ENCODE measurements at regions not wholly inside any gene's neighbourhood (a gene's known extent, or its start where the extent isn't known, plus 50 kb on each side); places are given as distances from the start of the nearest gene placed in this dataset.

DNA sequence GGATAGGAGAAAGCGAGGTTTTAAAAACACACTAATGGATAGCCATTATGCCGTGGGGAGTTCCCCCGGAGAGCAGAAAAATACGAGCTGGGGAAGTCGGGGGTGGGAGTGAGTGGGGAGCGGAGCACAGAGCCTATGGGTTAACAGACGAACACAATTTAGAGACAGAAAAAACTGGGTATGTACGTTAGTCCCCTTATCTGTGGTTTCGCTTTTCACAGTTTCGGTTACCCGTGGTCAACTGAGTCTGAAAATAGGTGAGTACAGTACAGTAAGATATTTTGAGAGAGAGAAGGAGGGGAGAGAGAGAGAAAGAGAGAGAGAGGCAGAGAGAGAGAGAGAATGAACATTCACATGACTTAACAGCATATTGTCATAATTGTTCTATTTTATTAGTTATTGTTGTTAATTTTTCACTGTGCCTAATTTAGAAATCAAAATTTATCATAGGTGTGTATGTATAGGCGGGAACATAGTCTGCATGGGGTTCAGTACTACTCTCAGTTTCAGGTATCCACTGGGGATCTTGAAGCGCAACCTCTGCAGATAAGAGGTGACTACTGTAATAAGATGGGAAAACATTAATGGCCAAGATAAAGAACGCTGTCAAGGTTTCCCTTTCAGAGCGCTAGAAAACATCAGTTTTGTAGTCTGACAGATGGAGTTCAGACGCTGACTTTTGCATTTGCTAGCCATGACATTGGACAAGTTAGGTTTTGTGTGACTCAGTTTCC, 125.6 kb upstream of the LMO4 start:
- no peak overlapping the region for H2BK15ac ChIP-seq (replicated peaks; ENCODE audit: low read depth)
- no peak overlapping the region for H3K9ac ChIP-seq (ENCODE audit: low read length)
- DNase-seq: no peak
- no peak overlapping the region for H3K23ac ChIP-seq (ENCODE audit: low read length)
- no peaks in the 10 kb centered on the region for H3K79me1 ChIP-seq (ENCODE audit: low read length)
- no peak overlapping the region for H3K4ac ChIP-seq (ENCODE audit: low read depth, low read length)
- no peak overlapping the region for H3K4me3 ChIP-seq (ENCODE audit: low read length)
- no CpG with 5 or more reads among the region's 16 CpGs for WGBS (ENCODE audit: extremely low coverage, insufficient coverage, low lambda C conversion rate)
- H3K56ac ChIP-seq (ENCODE audit: low read length): no peak overlapping the region
- H3K18ac ChIP-seq (ENCODE audit: low read length): no peak overlapping the region
- no peaks in the 10 kb centered on the region for H3K79me2 ChIP-seq (ENCODE audit: control insufficient read depth, insufficient read depth, low read length)
- H2BK5ac ChIP-seq (ENCODE audit: low read length): no peak overlapping the region
- H3K4me2 ChIP-seq (ENCODE audit: low read length): no peak overlapping the region
- no peak overlapping the region for H2AK5ac ChIP-seq (ENCODE audit: low read length)
- no peak overlapping the region for H4K5ac ChIP-seq (ENCODE audit: low read length)
- H3K27me3 ChIP-seq (ENCODE audit: insufficient read depth, low read length, poor library complexity): no peaks in the 10 kb centered on the region
- peaks cover 2% of the 10 kb centered on the region for H3K4me1 ChIP-seq (ENCODE audit: control insufficient read depth, low read depth, low read length)
- no peak overlapping the region for H3K27ac ChIP-seq (ENCODE audit: low read depth, low read length)
- no peak overlapping the region for H4K8ac ChIP-seq (ENCODE audit: low read depth, low read length)
- H3K36me3 ChIP-seq (ENCODE audit: control insufficient read depth, insufficient read depth, low read length): no peaks in the 10 kb centered on the region
- H2BK120ac ChIP-seq (ENCODE audit: low read depth, low read length): no peak overlapping the region

DNA sequence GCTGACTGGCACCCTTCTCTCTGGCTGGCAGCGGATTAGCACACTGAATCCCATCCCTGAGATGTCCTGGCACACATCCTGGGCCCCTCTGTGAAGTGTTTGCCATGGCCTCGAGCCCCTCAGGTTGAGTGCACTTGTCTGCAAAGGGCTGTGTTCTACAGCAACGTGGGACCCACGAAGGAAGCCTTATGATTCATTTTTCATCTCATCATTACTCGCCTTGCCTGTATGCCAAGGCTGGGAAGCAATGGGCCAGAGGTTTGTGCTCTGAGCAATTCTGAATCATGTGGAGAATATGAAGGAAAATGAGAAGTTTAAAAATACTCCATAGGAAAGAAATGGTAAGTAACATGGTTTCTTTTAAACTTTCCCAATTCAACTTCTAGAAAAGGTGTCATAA, 124.8 kb upstream of the LMO4 start:
- H3K4me1 ChIP-seq (ENCODE audit: control insufficient read depth, low read depth, low read length): peaks cover 2% of the 10 kb centered on the region
- H2AK5ac ChIP-seq (ENCODE audit: low read length): no peak overlapping the region
- H3K18ac ChIP-seq (ENCODE audit: low read length): no peak overlapping the region
- H3K4me2 ChIP-seq (ENCODE audit: low read length): no peak overlapping the region
- DNase-seq: no peak
- no peaks in the 10 kb centered on the region for H3K79me1 ChIP-seq (ENCODE audit: low read length)
- no peak overlapping the region for H3K27ac ChIP-seq (ENCODE audit: low read depth, low read length)
- no peak overlapping the region for H3K23ac ChIP-seq (ENCODE audit: low read length)
- H3K56ac ChIP-seq (ENCODE audit: low read length): no peak overlapping the region
- no peaks in the 10 kb centered on the region for H3K27me3 ChIP-seq (ENCODE audit: insufficient read depth, low read length, poor library complexity)
- WGBS (ENCODE audit: extremely low coverage, insufficient coverage, low lambda C conversion rate): no CpG with 5 or more reads among the region's 5 CpGs
- H3K4me3 ChIP-seq (ENCODE audit: low read length): no peak overlapping the region
- H3K9ac ChIP-seq (ENCODE audit: low read length): no peak overlapping the region
- H2BK15ac ChIP-seq (replicated peaks; ENCODE audit: low read depth): no peak overlapping the region
- H3K79me2 ChIP-seq (ENCODE audit: control insufficient read depth, insufficient read depth, low read length): no peaks in the 10 kb centered on the region
- H2BK5ac ChIP-seq (ENCODE audit: low read length): no peak overlapping the region
- H4K5ac ChIP-seq (ENCODE audit: low read length): no peak overlapping the region
- H3K4ac ChIP-seq (ENCODE audit: low read depth, low read length): no peak overlapping the region
- no peak overlapping the region for H4K8ac ChIP-seq (ENCODE audit: low read depth, low read length)
- no peak overlapping the region for H2BK120ac ChIP-seq (ENCODE audit: low read depth, low read length)
- H3K36me3 ChIP-seq (ENCODE audit: control insufficient read depth, insufficient read depth, low read length): no peaks in the 10 kb centered on the region

DNA sequence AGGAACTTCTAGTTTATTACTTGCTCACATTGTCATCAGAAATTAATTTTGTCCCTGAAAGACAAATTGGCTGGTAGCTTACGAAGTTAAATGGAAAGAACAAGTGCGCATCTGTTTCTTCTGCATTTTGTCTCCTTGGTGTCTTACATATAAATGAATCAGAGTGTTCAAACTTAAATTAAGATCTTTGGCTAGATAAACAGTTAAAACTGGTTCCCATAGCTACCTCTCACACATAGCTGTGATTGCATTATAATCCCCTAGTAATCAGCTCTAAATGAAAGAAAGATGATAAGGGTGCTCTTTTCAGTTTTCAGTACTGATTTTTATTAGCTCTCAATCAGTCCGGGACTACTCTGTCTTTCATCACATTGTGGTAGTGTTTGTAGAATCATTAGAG, 124.2 kb upstream of the LMO4 start:
- Histone ChIP-seq H3K36me3 (ENCODE audit: control insufficient read depth, insufficient read depth, low read length) (no peaks in the 10 kb centered on the region), H3K27me3 (ENCODE audit: insufficient read depth, low read length, poor library complexity) (no peaks in the 10 kb centered on the region), H3K4ac (ENCODE audit: low read depth, low read length) (no peak overlapping the region), H2BK15ac (replicated peaks; ENCODE audit: low read depth) (no peak overlapping the region), H3K18ac (ENCODE audit: low read length) (no peak overlapping the region), H2BK5ac (ENCODE audit: low read length) (no peak overlapping the region), H2AK5ac (ENCODE audit: low read length) (no peak overlapping the region), H2BK120ac (ENCODE audit: low read depth, low read length) (no peak overlapping the region), H3K79me1 (ENCODE audit: low read length) (no peaks in the 10 kb centered on the region), H3K9ac (ENCODE audit: low read length) (no peak overlapping the region), H3K23ac (ENCODE audit: low read length) (no peak overlapping the region), H4K8ac (ENCODE audit: low read depth, low read length) (no peak overlapping the region), H3K4me1 (ENCODE audit: control insufficient read depth, low read depth, low read length) (peaks cover 2% of the 10 kb centered on the region), H3K4me2 (ENCODE audit: low read length) (no peak overlapping the region), H3K27ac (ENCODE audit: low read depth, low read length) (no peak overlapping the region), H3K4me3 (ENCODE audit: low read length) (no peak overlapping the region), H3K79me2 (ENCODE audit: control insufficient read depth, insufficient read depth, low read length) (no peaks in the 10 kb centered on the region), H3K56ac (ENCODE audit: low read length) (no peak overlapping the region), H4K5ac (ENCODE audit: low read length) (no peak overlapping the region)
- DNase-seq: no peak
- WGBS (ENCODE audit: extremely low coverage, insufficient coverage, low lambda C conversion rate): no CpG with 5 or more reads among the region's 3 CpGs

DNA sequence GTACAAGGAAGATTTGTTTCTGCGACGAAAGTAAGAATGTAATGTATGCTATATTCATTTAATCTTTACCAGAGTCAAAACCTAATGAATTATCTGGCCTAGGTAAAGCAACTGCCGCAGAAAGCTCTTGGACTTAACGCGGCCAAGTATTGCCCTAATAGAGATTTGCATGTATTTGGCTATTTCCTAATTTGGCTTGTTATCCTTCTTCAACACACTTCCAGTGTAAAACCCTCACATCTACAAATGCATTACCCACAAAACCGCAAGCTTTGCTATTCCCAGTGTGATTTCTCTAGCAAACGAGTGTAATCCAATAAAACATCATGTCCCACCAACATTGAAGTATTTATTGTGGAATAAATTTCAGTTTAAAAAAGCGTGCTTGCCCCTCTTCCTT, 123.8 kb upstream of the LMO4 start:
- no peak overlapping the region for H3K56ac ChIP-seq (ENCODE audit: low read length)
- H4K5ac ChIP-seq (ENCODE audit: low read length): no peak overlapping the region
- whole genome bisulfite sequencing (ENCODE audit: extremely low coverage, insufficient coverage, low lambda C conversion rate): no CpG with 5 or more reads among the region's 8 CpGs

DNA sequence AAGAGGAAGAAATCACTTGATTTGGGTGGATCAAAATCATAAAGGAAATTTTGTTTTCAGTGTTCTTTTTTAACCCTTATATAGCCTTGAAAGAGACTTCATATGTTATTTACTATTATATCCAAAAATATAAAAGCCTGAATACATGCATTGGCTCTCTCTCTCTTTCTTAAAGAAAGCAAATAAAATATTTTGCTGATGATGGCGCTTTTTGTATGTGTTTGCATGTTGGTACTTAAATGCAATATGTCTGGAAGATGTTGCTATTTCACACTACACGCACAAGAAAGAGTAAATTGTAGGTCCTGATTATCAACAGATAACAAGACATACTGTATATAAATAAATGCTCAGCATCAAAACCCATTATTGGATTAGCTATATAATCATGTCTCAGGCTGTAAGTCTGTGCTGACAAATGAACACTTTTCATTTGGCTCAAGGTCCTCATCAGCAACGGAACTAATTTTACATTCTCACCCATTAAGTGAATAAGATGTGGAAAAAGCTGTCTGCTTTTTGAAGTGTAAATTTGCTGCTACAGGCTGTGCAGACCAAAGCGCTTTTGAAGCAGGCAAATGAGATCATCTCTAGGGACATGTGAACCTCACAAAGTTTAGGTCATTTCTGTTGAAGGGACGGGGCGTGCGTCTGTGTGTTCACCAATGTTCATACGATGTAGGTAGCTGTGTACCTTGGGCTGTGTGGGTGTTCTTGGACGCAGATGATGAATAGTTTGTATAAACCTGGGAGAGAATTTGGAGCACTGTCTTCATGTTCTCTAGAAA, 122.4 kb upstream of the LMO4 start:
- DNase-seq: no peak
- H3K27me3 ChIP-seq (ENCODE audit: insufficient read depth, low read length, poor library complexity): no peaks in the 10 kb centered on the region
- no peak overlapping the region for H3K23ac ChIP-seq (ENCODE audit: low read length)
- H2BK120ac ChIP-seq (ENCODE audit: low read depth, low read length): no peak overlapping the region
- no peak overlapping the region for H3K4ac ChIP-seq (ENCODE audit: low read depth, low read length)
- no peaks in the 10 kb centered on the region for H3K36me3 ChIP-seq (ENCODE audit: control insufficient read depth, insufficient read depth, low read length)
- no peak overlapping the region for H3K9ac ChIP-seq (ENCODE audit: low read length)
- no peak overlapping the region for H2AK5ac ChIP-seq (ENCODE audit: low read length)
- H4K5ac ChIP-seq (ENCODE audit: low read length): no peak overlapping the region
- H3K4me2 ChIP-seq (ENCODE audit: low read length): no peak overlapping the region
- no peak overlapping the region for H2BK15ac ChIP-seq (replicated peaks; ENCODE audit: low read depth)
- no peaks in the 10 kb centered on the region for H3K4me1 ChIP-seq (ENCODE audit: control insufficient read depth, low read depth, low read length)
- no peaks in the 10 kb centered on the region for H3K79me1 ChIP-seq (ENCODE audit: low read length)
- WGBS (ENCODE audit: extremely low coverage, insufficient coverage, low lambda C conversion rate): no CpG with 5 or more reads among the region's 9 CpGs
- no peaks in the 10 kb centered on the region for H3K79me2 ChIP-seq (ENCODE audit: control insufficient read depth, insufficient read depth, low read length)
- H3K56ac ChIP-seq (ENCODE audit: low read length): no peak overlapping the region
- H2BK5ac ChIP-seq (ENCODE audit: low read length): no peak overlapping the region
- H4K8ac ChIP-seq (ENCODE audit: low read depth, low read length): no peak overlapping the region
- H3K18ac ChIP-seq (ENCODE audit: low read length): no peak overlapping the region
- H3K4me3 ChIP-seq (ENCODE audit: low read length): no peak overlapping the region
- no peak overlapping the region for H3K27ac ChIP-seq (ENCODE audit: low read depth, low read length)

More for the DNA sequence above, 123.8 kb upstream of the LMO4 start:
- H3K27me3 ChIP-seq (ENCODE audit: insufficient read depth, low read length, poor library complexity): no peaks in the 10 kb centered on the region
- peaks cover 2% of the 10 kb centered on the region for H3K4me1 ChIP-seq (ENCODE audit: control insufficient read depth, low read depth, low read length)
- H4K8ac ChIP-seq (ENCODE audit: low read depth, low read length): no peak overlapping the region
- H2BK15ac ChIP-seq (replicated peaks; ENCODE audit: low read depth): no peak overlapping the region
- H3K23ac ChIP-seq (ENCODE audit: low read length): no peak overlapping the region
- no peak overlapping the region for H2AK5ac ChIP-seq (ENCODE audit: low read length)
- no peak overlapping the region for H3K4ac ChIP-seq (ENCODE audit: low read depth, low read length)
- no peaks in the 10 kb centered on the region for H3K36me3 ChIP-seq (ENCODE audit: control insufficient read depth, insufficient read depth, low read length)
- no peaks in the 10 kb centered on the region for H3K79me2 ChIP-seq (ENCODE audit: control insufficient read depth, insufficient read depth, low read length)
- no peak overlapping the region for H2BK5ac ChIP-seq (ENCODE audit: low read length)
- H2BK120ac ChIP-seq (ENCODE audit: low read depth, low read length): no peak overlapping the region
- H3K4me2 ChIP-seq (ENCODE audit: low read length): no peak overlapping the region
- no peak overlapping the region for H3K4me3 ChIP-seq (ENCODE audit: low read length)
- no peak overlapping the region for H3K9ac ChIP-seq (ENCODE audit: low read length)
- no peaks in the 10 kb centered on the region for H3K79me1 ChIP-seq (ENCODE audit: low read length)
- H3K27ac ChIP-seq (ENCODE audit: low read depth, low read length): no peak overlapping the region
- no peak for DNase-seq
- no peak overlapping the region for H3K18ac ChIP-seq (ENCODE audit: low read length)

All from mesendoderm (in vitro differentiated cells).